ENCODE measurements at regions not wholly inside any gene's neighbourhood (a gene's known extent, or its start where the extent isn't known, plus 50 kb on each side); places are given as distances from the start of the nearest gene placed in this dataset.

- H3K23ac ChIP-seq (ENCODE audit: insufficient read length, low read depth, low read length) = no peak overlapping the region
- H3K9ac ChIP-seq (ENCODE audit: extremely low read depth, insufficient read length, low read length) = no peak overlapping the region
- no peak overlapping the region for H3T11ph ChIP-seq (ENCODE audit: low read length)
- H2AK5ac ChIP-seq (ENCODE audit: insufficient read length, low read length) = no peak overlapping the region
- Mint-ChIP-seq H3K36me3 (ENCODE audit: insufficient read depth in 1 of 3, low read depth in 3 of 3) (no peaks in the 10 kb centered on the region), H3K4me1 (peaks cover 21 to 27% of the 10 kb centered on the region in 2 experiments), H3K9me3 (no peaks in the 10 kb centered on the region), H3K27ac (no peak overlapping the region), H3K27me3 (ENCODE audit: low read depth) (peaks cover 76% of the 10 kb centered on the region), H3K4me3 (no peak overlapping the region)
- no peaks in the 10 kb centered on the region for H4K20me1 ChIP-seq (ENCODE audit: control insufficient read depth, insufficient read depth, insufficient read length)
- H3K27ac ChIP-seq (ENCODE audit: insufficient read length, low read depth, low read length) = no peak overlapping the region
- H2BK5ac ChIP-seq (ENCODE audit: insufficient read length, low read length) = no peak overlapping the region
- no peak for TF ChIP-seq CTCF (conservative IDR thresholded peaks at IDR 0.05)
- H3K4ac ChIP-seq (ENCODE audit: low read depth, low read length) = no peak overlapping the region
- no peak overlapping the region for H3K56ac ChIP-seq (ENCODE audit: insufficient read length, low read depth, low read length)
- H4K5ac ChIP-seq (ENCODE audit: insufficient read length, low read depth, low read length) = no peak overlapping the region
- 0 out of 2 replicates have a peak, but pooled peaks cover 2% of the 10 kb centered on the region for H3K27me3 ChIP-seq (ENCODE audit: insufficient read depth, low read length)
- no peak overlapping the region for H3K4me2 ChIP-seq (ENCODE audit: insufficient read depth, insufficient read length, low read length)
- no peak overlapping the region for H3K18ac ChIP-seq (ENCODE audit: insufficient read length, low read depth, low read length)
- no peaks in the 10 kb centered on the region for H3K23me2 ChIP-seq (ENCODE audit: insufficient read length, low read depth, low read length, poor library complexity, severe bottlenecking)
- H2BK120ac ChIP-seq (ENCODE audit: low read depth, low read length, poor library complexity, severe bottlenecking) = no peak overlapping the region
- no peak overlapping the region for H2BK12ac ChIP-seq (ENCODE audit: insufficient read length, low read depth, low read length)
- H2AFZ ChIP-seq (ENCODE audit: low read length) = no peak overlapping the region
- H3K79me2 ChIP-seq (ENCODE audit: insufficient read depth, low read length) = no peaks in the 10 kb centered on the region
- H3K14ac ChIP-seq (ENCODE audit: insufficient read depth, low read length) = no peak overlapping the region
- H3K4me1 ChIP-seq (ENCODE audit: insufficient read depth, low read length) = no peaks in the 10 kb centered on the region; the same call in 1 of the 2 replicates
- H2BK20ac ChIP-seq (ENCODE audit: low read depth, low read length, poor library complexity, severe bottlenecking) = no peak overlapping the region
- WGBS (ENCODE audit: extremely low coverage, insufficient read length, low lambda C conversion rate) = no CpG with 5 or more reads among the region's 12 CpGs
- no peak for DNase-seq
- H3K9me3 ChIP-seq (ENCODE audit: control insufficient read depth, low read depth, low read length) = no peaks in the 10 kb centered on the region
- H3K79me1 ChIP-seq (ENCODE audit: insufficient read depth, low read depth, low read length, poor library complexity, severe bottlenecking) = no peaks in the 10 kb centered on the region
- no peak overlapping the region for H2BK15ac ChIP-seq (ENCODE audit: low read depth, low read length)
- no peak overlapping the region for H4K91ac ChIP-seq (ENCODE audit: insufficient read length, low read depth, low read length)
- H4K8ac ChIP-seq (replicated peaks; ENCODE audit: insufficient read length, low read depth, low read length) = no peak overlapping the region
These were observed 78.4 kb downstream of the IGLL1 start for GRCh38 chr22:23501708-23502107.

Measured in H9 (cell line).